HepG2 (cell line): ENCODE measurements at regions not wholly inside any gene's neighbourhood (a gene's known extent, or its start where the extent isn't known, plus 50 kb on each side); places are given as distances from the start of the nearest gene placed in this dataset.

Source experiments
- CCDC6 ChIP-seq: sonication (generic); formaldehyde crosslinking; IDR thresholded peaks from 2 replicates; pipeline ENCODE4 v1.8.1; 2022; ENCODE audit warnings: mild to moderate bottlenecking, missing genetic modification reagents, moderate library complexity
- CEBPG ChIP-seq: IDR thresholded peaks from 2 replicates; pipeline ENCODE4 v1.6.1; 2016
- CTCF ChIP-seq: sonication (generic); formaldehyde crosslinking; IDR thresholded peaks from 2 replicates; pipeline ENCODE4 v1.5.0; 2020; ENCODE audit warnings: mild to moderate bottlenecking, missing genetic modification reagents, moderate library complexity
- ELF3 ChIP-seq: IDR thresholded peaks from 2 replicates; pipeline ENCODE4 v1.6.1; 2016; ENCODE audit warnings: missing genetic modification reagents, missing compliant biosample characterization
- FOSL2 ChIP-seq: sonication (generic); formaldehyde crosslinking; IDR thresholded peaks from 2 replicates; pipeline ENCODE4 v1.4.0; 2020; ENCODE audit warnings: missing genetic modification reagents
- JUND ChIP-seq: sonication (generic); formaldehyde crosslinking; IDR thresholded peaks from 2 replicates; pipeline ENCODE4 v1.8.0; 2022; ENCODE audit warnings: mild to moderate bottlenecking, missing genetic modification reagents
- MAFK ChIP-seq, 2 experiments: IDR thresholded peaks in 1 of 2; conservative IDR thresholded peaks in 1 of 2; 2 replicates each; pipeline ENCODE4 v1.6.1; 2011; ENCODE audit warnings: improper control_type of control experiment in 2 of 2, low read length in 2 of 2
- MTF2 ChIP-seq: sonication (generic); formaldehyde crosslinking; IDR thresholded peaks from 2 replicates; pipeline ENCODE4 v1.5.0; 2020; ENCODE audit warnings: missing genetic modification reagents, borderline replicate concordance
- RELA ChIP-seq: sonication (generic); formaldehyde crosslinking; IDR thresholded peaks from 2 replicates; pipeline ENCODE4 v1.4.0; 2020; ENCODE audit warnings: missing genetic modification reagents
- ZBTB1 ChIP-seq: sonication (generic); formaldehyde crosslinking; IDR thresholded peaks from 2 replicates; pipeline ENCODE4 v1.4.0; 2020; ENCODE audit warnings: missing genetic modification reagents, borderline replicate concordance
- ZNF205 ChIP-seq: IDR thresholded peaks from 2 replicates; pipeline ENCODE4 v1.6.1; 2018; ENCODE audit warnings: missing biosample characterization, missing genetic modification reagents
- ZNF644 ChIP-seq: IDR thresholded peaks from 2 replicates; pipeline ENCODE4 v1.6.1; 2016; ENCODE audit warnings: low read depth
- ZNF652 ChIP-seq: IDR thresholded peaks from 2 replicates; pipeline ENCODE4 v1.6.1; 2016; ENCODE audit warnings: low read depth, borderline replicate concordance
- ZNF747 ChIP-seq: sonication (generic); formaldehyde crosslinking; IDR thresholded peaks from 2 replicates; pipeline ENCODE4 v1.8.1; 2023; ENCODE audit warnings: missing genetic modification reagents, mild to moderate bottlenecking, borderline replicate concordance
- ZNF766 ChIP-seq: sonication (generic); formaldehyde crosslinking; IDR thresholded peaks from 2 replicates; pipeline ENCODE4 v1.5.0; 2020; ENCODE audit warnings: missing genetic modification reagents, borderline replicate concordance

DNA sequence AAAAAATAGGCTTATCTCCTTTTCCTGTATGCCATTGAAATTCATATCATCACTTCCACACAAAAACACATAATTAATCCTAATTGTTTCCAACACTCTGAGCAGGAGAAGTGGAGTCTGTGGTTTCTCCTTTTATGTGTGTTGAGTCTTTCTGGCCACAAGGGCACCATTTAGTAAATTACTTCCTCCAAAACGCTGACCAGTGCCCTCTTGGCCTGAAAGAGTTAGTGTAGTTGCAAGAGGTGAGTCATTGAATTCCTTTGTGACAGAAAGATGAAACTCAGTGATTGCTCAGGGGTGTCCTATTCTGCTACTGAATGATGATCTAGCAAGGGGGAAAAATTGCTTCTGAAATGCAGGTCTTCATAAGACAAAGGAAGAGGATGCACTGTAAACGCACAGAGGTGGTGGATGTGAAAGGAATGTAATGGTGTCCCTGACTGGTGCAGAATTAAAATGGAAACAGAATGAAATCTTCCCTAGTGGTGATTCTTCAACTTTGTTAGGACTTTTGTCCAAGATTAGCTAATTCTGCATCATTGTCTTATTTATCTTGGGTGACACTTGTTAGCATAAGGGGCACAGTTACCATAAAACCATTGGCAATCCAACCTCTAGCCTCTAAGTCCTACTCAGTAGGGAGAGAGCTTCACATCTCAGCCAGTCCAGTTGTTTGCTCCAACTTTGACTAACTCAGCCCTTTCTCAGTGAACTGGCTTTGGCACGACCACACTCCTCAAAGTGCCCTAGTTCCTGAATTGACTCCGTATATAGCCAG, 208.4 kb upstream of the NANOGP8 start (continued):
- TF ChIP-seq ZBTB1 (CRISPR knock-in tag) = no peak
- TF ChIP-seq RELA (CRISPR knock-in tag) = no peak
- peak; percentile 26 to 34; a peak in 1 of 4 replicates for TF ChIP-seq MAFK (conservative IDR thresholded peaks at IDR 0.05 in 1 of 2, IDR thresholded peaks at IDR 0.05 in 1 of 2; ENCODE audit: low read length in 2 of 2)
- TF ChIP-seq MTF2 (CRISPR knock-in tag) = no peak
- TF ChIP-seq CEBPG (CRISPR knock-in tag) = 0 out of 2 replicates have a peak, but pooled peaks have one; percentile 14
- TF ChIP-seq FOSL2 = peak; percentile 91
- TF ChIP-seq ZNF766 (CRISPR knock-in tag) = no peak
- TF ChIP-seq ZNF644 (CRISPR knock-in tag) = peak; percentile 58; the same call in 1 of the 2 replicates
- TF ChIP-seq CTCF (CRISPR knock-in tag) = 0 out of 2 replicates have a peak, but pooled peaks have one; percentile 7
- no peak for TF ChIP-seq CCDC6 (CRISPR knock-in tag)
- no peak for TF ChIP-seq ZNF747 (CRISPR knock-in tag)
- peak; percentile 74 for TF ChIP-seq ELF3 (CRISPR knock-in tag)
- no peak for TF ChIP-seq ZNF205 (CRISPR knock-in tag)
- peak; percentile 52; the same call in 1 of the 2 replicates for TF ChIP-seq JUND (CRISPR knock-in tag)
- peak; percentile 65; the same call in 1 of the 2 replicates for TF ChIP-seq ZNF652 (CRISPR knock-in tag)
